Neutrophil (primary cell): ENCODE measurements at regions not wholly inside any gene's neighbourhood (a gene's known extent, or its start where the extent isn't known, plus 50 kb on each side); places are given as distances from the start of the nearest gene placed in this dataset.

ENCODE experiments used
- H3K27ac ChIP-seq: fragments of 200-600 bp; sonication (generic); 2 replicates; pipeline ENCODE4 v1.5.1; 2016; ENCODE audit warnings: mild to moderate bottlenecking, moderate library complexity
- H3K27me3 ChIP-seq: fragments of 200-600 bp; sonication (generic); 2 replicates; pipeline ENCODE4 v1.6.0; 2016; ENCODE audit warnings: mild to moderate bottlenecking
- H3K36me3 ChIP-seq: fragments of 200-600 bp; sonication (generic); 2 replicates; pipeline ENCODE4 v1.5.1; 2017
- H3K4me1 ChIP-seq, 2 experiments: fragments of 200-600 bp in 1 of 2; sonication (generic) in 1 of 2; 1 replicate in 1 of 2; 2 replicates in 1 of 2; pipeline versions ENCODE4 v1.5.1 to v1.6.1; 2013 to 2016; ENCODE audit warnings: low read depth in 1 of 2, low read length in 1 of 2, mild to moderate bottlenecking in 1 of 2, moderate library complexity in 1 of 2; ENCODE audit not compliant: control insufficient read depth in 1 of 2, insufficient read depth in 1 of 2
- H3K4me3 ChIP-seq, 2 experiments: fragments of 200-600 bp in 1 of 2; sonication (generic) in 1 of 2; 1 replicate in 1 of 2; 2 replicates in 1 of 2; pipeline ENCODE4 v1.5.1; 2013 to 2016; ENCODE audit warnings: low read depth in 1 of 2, low read length in 1 of 2, mild to moderate bottlenecking in 1 of 2, moderate library complexity in 1 of 2
- H3K9me3 ChIP-seq: fragments of 200-600 bp; sonication (generic); 2 replicates; pipeline ENCODE4 v1.5.1; 2016
- TF ChIP-seq, protein P1 (sequence below): fragments of 200-600 bp; sonication (generic); IDR thresholded peaks from 2 replicates; pipeline ENCODE4 v1.5.1; 2016; ENCODE audit warnings: antibody characterized with exemption

DNA sequence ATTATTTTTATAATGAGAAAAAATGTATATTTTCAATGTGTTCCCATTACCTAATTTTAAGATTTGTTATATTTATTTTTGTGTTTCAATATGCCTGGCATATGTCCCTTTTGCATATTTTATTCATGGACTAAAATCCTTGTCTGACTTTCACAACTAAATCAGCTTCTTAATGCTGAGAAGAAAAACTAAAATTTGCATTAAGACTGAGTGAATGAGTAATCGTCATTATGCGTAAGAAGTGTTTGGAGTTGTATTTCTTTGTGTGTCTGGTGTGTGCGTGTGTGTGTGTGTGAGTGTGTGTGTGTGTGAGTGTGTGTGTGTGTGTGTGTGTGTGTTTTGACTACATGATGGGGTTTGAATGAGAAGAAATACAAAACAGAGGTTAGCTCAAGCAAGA, 201.7 kb upstream of the SP8 start:
- Histone ChIP-seq H3K9me3 (no peaks in the 10 kb centered on the region), H3K27me3 (no peaks in the 10 kb centered on the region), H3K36me3 (no peaks in the 10 kb centered on the region), H3K4me1 (no peaks in the 10 kb centered on the region), H3K4me3 (no peak overlapping the region), H3K27ac (no peak overlapping the region)
- TF ChIP-seq, protein P1, sequence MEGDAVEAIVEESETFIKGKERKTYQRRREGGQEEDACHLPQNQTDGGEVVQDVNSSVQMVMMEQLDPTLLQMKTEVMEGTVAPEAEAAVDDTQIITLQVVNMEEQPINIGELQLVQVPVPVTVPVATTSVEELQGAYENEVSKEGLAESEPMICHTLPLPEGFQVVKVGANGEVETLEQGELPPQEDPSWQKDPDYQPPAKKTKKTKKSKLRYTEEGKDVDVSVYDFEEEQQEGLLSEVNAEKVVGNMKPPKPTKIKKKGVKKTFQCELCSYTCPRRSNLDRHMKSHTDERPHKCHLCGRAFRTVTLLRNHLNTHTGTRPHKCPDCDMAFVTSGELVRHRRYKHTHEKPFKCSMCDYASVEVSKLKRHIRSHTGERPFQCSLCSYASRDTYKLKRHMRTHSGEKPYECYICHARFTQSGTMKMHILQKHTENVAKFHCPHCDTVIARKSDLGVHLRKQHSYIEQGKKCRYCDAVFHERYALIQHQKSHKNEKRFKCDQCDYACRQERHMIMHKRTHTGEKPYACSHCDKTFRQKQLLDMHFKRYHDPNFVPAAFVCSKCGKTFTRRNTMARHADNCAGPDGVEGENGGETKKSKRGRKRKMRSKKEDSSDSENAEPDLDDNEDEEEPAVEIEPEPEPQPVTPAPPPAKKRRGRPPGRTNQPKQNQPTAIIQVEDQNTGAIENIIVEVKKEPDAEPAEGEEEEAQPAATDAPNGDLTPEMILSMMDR, result no peak

DNA sequence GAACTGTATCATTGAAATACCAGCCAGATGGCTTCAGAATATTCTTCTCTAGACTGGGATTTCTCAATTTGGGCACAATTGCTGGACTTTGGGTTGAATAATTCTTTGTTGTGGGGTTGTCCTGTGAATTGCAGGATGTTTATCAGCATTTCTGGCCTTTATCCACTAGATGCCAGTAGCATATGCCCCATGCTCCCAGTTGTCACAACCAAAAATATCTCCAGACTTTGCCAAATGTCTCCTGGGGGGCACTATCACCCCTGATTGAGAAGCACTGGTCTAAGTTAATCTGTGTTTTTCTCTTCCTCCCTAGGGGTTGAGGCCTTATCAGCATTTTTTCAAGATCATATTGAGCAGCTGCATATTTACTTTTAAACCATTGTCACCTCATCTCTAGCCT, 204.9 kb upstream of the SP8 start:
- TF ChIP-seq, protein P1, result no peak
- Histone ChIP-seq H3K4me3 (no peak overlapping the region), H3K27me3 (no peaks in the 10 kb centered on the region), H3K27ac (no peak overlapping the region), H3K9me3 (no peaks in the 10 kb centered on the region), H3K36me3 (no peaks in the 10 kb centered on the region), H3K4me1 (no peaks in the 10 kb centered on the region)

DNA sequence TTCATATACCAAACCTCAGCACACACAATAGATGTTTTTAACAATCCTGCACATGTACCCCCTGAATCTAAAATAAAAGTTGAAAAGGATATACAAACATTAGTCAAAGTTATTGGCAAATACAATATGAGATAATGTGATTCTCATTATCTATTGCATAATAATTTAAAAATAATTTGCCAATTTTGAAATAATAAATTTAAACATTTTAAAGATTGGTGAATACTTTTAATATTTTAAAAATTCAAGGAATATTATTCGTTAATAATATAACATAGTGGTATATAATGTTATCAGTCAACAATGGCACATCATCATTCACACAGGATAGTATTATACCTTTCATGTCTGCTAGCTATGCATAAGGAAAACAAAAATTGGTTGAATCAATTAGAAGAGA, 207.0 kb upstream of the SP8 start:
- H3K27ac ChIP-seq, result no peak overlapping the region
- TF ChIP-seq, protein P1, result no peak
- H3K4me3 ChIP-seq, result no peak overlapping the region
- no peaks in the 10 kb centered on the region for H3K9me3 ChIP-seq
- H3K36me3 ChIP-seq, result no peaks in the 10 kb centered on the region
- H3K27me3 ChIP-seq, result no peaks in the 10 kb centered on the region
- no peaks in the 10 kb centered on the region for H3K4me1 ChIP-seq

DNA sequence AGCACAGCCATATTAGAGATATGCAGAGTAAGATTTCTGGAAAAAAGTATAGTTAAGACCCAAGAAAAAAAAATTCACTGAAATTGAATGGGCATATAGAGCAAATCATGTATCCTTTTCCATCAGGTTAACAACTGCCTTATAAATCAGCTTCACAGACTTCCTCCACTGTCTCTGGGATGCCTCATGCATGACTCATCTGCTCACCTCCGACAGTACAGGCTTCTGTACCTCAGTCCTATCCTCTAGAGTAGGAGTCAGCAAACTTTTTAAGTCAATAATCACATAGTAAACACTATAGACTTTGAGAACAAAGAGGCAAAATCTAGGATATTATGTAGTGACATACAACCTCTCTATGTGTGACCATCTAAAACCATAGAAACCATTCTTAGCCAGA, 211.6 kb upstream of the SP8 start:
- Histone ChIP-seq H3K4me3 (no peak overlapping the region), H3K27me3 (no peaks in the 10 kb centered on the region), H3K4me1 (no peaks in the 10 kb centered on the region), H3K27ac (no peak overlapping the region), H3K9me3 (no peaks in the 10 kb centered on the region), H3K36me3 (no peaks in the 10 kb centered on the region)
- TF ChIP-seq, protein P1, result no peak

DNA sequence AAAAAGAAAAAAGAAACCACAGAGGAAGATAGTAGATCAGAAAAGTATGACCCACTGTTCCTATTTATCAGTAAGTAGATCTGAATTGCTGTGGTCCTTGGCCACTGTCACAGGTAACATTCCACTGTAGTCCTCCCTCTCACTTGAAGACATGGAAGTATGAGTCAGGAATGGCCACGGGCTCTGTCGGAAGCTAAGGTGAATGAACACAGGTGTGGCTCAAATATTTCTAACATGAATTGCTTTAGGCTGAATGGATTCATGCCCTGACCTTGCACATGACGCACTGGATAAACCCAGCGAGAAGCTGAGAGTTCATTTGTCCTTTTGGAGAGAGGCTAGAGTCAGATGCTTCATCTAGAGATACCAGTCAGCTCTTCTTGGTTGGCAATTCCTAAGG, 224.5 kb upstream of the SP8 start:
- H3K9me3 ChIP-seq, result no peaks in the 10 kb centered on the region
- no peaks in the 10 kb centered on the region for H3K36me3 ChIP-seq
- no peaks in the 10 kb centered on the region for H3K4me1 ChIP-seq
- TF ChIP-seq, protein P1, result no peak
- no peak overlapping the region for H3K4me3 ChIP-seq
- no peaks in the 10 kb centered on the region for H3K27me3 ChIP-seq
- H3K27ac ChIP-seq, result no peak overlapping the region
